ENCODE measurements at regions not wholly inside any gene's neighbourhood (a gene's known extent, or its start where the extent isn't known, plus 50 kb on each side); places are given as distances from the start of the nearest gene placed in this dataset.

- Histone ChIP-seq H3K4me3 (ENCODE audit: insufficient read depth, low read length, poor library complexity, severe bottlenecking) (no peak overlapping the region), H3K27ac (ENCODE audit: low read depth, low read length) (no peak overlapping the region), H3K9me3 (ENCODE audit: insufficient read depth, low read length) (no peaks in the 10 kb centered on the region), H2AFZ (ENCODE audit: low read depth, low read length, severe bottlenecking) (no peak overlapping the region), H4K20me1 (ENCODE audit: low read depth, low read length) (no peaks in the 10 kb centered on the region), H3F3A (ENCODE audit: insufficient read depth) (no peaks in the 10 kb centered on the region), H3K4me2 (ENCODE audit: low read depth, low read length, poor library complexity, severe bottlenecking) (no peak overlapping the region), H3K9me2 (replicated peaks; ENCODE audit: insufficient read depth, low read length) (no peaks in the 10 kb centered on the region), H3K9ac (ENCODE audit: low read length) (no peak overlapping the region), H3K36me3 (ENCODE audit: low read length) (no peaks in the 10 kb centered on the region), H3K79me2 (ENCODE audit: insufficient read depth, low read length) (no peaks in the 10 kb centered on the region), H3K27me3 (ENCODE audit: low read length) (no peaks in the 10 kb centered on the region)
- TF ChIP-seq CTCF (IDR thresholded peaks at IDR 0.05; ENCODE audit: insufficient read depth, low read length, poor library complexity, severe bottlenecking) (no peak), EZH2phosphoT487 (conservative IDR thresholded peaks at IDR 0.05; ENCODE audit: low read length) (no peak)
Measured at GRCh38 chr6:56862415-56863175, 92.3 kb upstream of the BEND6 start.

- TF ChIP-seq EZH2phosphoT487 (conservative IDR thresholded peaks at IDR 0.05; ENCODE audit: low read length) (no peak), CTCF (IDR thresholded peaks at IDR 0.05; ENCODE audit: insufficient read depth, low read length, poor library complexity, severe bottlenecking) (no peak)
- H3K79me2 ChIP-seq (ENCODE audit: insufficient read depth, low read length), result no peaks in the 10 kb centered on the region
- H3K9ac ChIP-seq (ENCODE audit: low read length), result no peak overlapping the region
- H3K36me3 ChIP-seq (ENCODE audit: low read length), result no peaks in the 10 kb centered on the region
- no peaks in the 10 kb centered on the region for H3F3A ChIP-seq (ENCODE audit: insufficient read depth)
- H3K4me2 ChIP-seq (ENCODE audit: low read depth, low read length, poor library complexity, severe bottlenecking), result no peak overlapping the region
- H4K20me1 ChIP-seq (ENCODE audit: low read depth, low read length), result no peaks in the 10 kb centered on the region
- H2AFZ ChIP-seq (ENCODE audit: low read depth, low read length, severe bottlenecking), result no peak overlapping the region
- H3K27me3 ChIP-seq (ENCODE audit: low read length), result no peaks in the 10 kb centered on the region
- no peak overlapping the region for H3K4me3 ChIP-seq (ENCODE audit: insufficient read depth, low read length, poor library complexity, severe bottlenecking)
- H3K9me3 ChIP-seq (ENCODE audit: insufficient read depth, low read length), result no peaks in the 10 kb centered on the region
- no peak overlapping the region for H3K27ac ChIP-seq (ENCODE audit: low read depth, low read length)
- H3K9me2 ChIP-seq (replicated peaks; ENCODE audit: insufficient read depth, low read length), result no peaks in the 10 kb centered on the region
Measured at GRCh38 chr6:56860475-56860874, 94.4 kb upstream of the BEND6 start.

- Histone ChIP-seq H3K4me3 (ENCODE audit: insufficient read depth, low read length, poor library complexity, severe bottlenecking) (no peak overlapping the region), H2AFZ (ENCODE audit: low read depth, low read length, severe bottlenecking) (no peak overlapping the region), H3K36me3 (ENCODE audit: low read length) (no peaks in the 10 kb centered on the region), H3K27me3 (ENCODE audit: low read length) (no peaks in the 10 kb centered on the region), H3K79me2 (ENCODE audit: insufficient read depth, low read length) (no peaks in the 10 kb centered on the region), H3K4me2 (ENCODE audit: low read depth, low read length, poor library complexity, severe bottlenecking) (no peak overlapping the region), H3F3A (ENCODE audit: insufficient read depth) (no peaks in the 10 kb centered on the region), H3K9me3 (ENCODE audit: insufficient read depth, low read length) (no peaks in the 10 kb centered on the region), H3K9ac (ENCODE audit: low read length) (no peak overlapping the region), H4K20me1 (ENCODE audit: low read depth, low read length) (no peaks in the 10 kb centered on the region), H3K9me2 (replicated peaks; ENCODE audit: insufficient read depth, low read length) (no peaks in the 10 kb centered on the region), H3K27ac (ENCODE audit: low read depth, low read length) (no peak overlapping the region)
- TF ChIP-seq EZH2phosphoT487 (conservative IDR thresholded peaks at IDR 0.05; ENCODE audit: low read length), result no peak
- TF ChIP-seq CTCF (IDR thresholded peaks at IDR 0.05; ENCODE audit: insufficient read depth, low read length, poor library complexity, severe bottlenecking), result no peak
Measured at GRCh38 chr6:56856036-56856580, 98.8 kb upstream of the BEND6 start.
